Stimulated activated CD8-positive, alpha-beta memory T cell treated with anti-CD3 and anti-CD28 coated beads, Interleukin-7, amount 100 ng/mL, for 48 hours (primary cell): ENCODE measurements at regions not wholly inside any gene's neighbourhood (a gene's known extent, or its start where the extent isn't known, plus 50 kb on each side); places are given as distances from the start of the nearest gene placed in this dataset.
"Not testable (repeated sequence)": the region's sequence is repeated elsewhere in the genome, so short reads cannot be mapped to it uniquely, and the experiment has no call there.

Experiments used
- DNase-seq, 2 donors: peaks; one replicate each; pipeline ENCODE4 v3.0.0-alpha.2; 2020; ENCODE audit warnings: low read depth in 1 of 2; ENCODE audit errors: extremely low read depth in 1 of 2

DNA sequence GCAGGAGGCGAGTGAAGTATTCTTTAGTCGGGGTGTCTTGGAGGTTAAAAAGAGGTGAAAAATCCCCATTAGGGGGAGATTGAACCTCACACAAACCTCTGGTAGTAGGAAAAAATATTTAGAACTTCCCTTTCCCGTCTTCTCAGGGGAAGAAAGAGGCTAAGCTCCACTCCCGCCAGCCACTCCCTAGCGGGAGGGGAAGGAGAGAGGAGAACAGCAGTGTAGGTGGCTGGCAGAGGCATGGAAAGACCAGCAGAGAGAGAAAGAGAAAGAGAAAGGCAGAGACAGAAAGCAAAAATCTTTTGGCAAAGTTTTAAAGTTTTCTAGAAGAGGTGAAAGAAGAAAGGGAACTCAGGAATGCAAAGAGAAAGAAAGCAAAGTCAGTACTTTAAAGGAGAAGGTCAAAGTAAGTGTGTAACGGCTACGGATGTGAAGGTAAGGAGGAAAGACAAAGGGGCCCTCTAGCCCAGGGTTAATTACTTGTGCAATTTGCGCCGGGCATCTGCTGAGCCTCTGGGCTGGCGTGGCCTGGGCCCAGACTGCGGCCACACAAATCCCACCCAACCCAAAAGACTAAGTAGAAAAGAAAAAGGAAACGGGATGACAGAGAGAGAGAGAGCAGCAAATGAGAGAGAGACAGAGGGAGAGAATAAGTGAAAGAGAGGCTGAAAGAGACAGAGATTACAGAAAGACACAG lies 72.3 kb upstream of the ZNF746 start:
- DNase-seq: no peak

DNA sequence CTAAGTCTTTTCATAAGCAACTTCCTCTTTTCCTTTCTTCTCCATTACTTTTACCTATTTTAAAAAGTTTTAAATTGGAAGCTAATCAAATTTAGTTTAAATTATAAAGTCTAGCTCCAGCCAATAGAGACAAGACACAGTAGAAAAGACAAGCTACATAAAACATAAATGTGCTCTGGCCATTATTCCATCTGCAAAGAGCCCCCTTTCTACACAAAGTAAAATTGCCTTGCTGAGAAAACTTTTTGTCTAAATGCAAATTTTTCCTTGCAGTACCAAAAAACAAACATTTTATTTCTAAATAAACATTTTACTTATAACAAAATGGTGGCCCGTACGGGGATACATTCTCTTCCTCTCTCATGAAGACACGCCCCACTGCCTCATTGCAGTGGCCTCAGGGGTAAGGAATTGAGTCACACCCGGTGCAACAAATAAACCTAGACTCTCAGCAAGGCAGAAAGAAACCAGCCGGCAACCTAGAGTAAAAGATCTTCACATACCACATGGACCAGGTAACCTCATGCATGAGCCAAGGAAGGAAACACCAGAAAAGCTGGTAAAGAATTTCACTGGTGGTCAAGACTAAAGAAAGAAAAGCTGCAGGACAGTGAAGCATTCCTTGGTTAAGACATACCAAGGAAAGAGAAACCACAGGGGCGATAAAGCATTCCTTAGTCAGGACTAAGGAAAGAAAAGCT lies 71.6 kb upstream of the ZNF746 start:
- DNase-seq: no peak

DNA sequence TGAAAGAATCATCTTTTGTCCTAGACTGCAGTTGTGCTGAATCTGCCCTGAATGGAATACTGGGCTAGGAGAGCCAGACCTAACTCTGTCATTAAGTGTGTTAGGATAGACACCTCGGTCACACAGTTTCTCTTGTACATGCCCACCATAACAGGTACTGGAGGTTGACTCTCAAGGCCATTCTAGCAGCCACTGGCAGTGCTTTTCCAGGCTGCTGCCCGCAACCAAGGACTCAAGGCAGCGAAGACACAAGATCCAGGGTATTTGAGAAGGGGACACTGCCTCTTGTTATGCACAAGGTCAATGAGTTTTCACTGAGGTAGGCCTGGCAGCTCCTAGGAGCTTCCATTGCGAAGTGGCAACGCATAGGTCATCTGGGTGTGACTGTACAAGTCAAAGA lies 70.6 kb upstream of the ZNF746 start:
- no peak for DNase-seq

DNA sequence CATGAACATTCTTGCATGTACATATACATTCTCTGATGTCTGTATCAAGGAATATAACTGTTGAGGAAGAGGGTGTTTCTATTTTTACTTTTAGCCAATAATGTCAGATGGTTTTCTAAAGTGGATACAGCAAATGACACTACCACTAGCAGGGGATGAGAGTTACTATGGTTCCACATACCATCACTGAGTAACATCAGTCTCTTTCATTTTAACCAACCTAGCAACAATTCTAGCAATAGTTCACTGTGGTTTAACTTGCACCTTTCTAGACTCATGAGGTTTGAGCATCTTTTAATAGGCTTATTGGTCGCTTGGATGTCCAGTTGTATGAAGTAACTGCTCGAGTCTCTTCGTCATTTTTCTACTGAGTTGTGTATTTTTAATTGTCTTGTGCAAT lies 68.5 kb upstream of the ZNF746 start:
- DNase-seq: no peak

DNA sequence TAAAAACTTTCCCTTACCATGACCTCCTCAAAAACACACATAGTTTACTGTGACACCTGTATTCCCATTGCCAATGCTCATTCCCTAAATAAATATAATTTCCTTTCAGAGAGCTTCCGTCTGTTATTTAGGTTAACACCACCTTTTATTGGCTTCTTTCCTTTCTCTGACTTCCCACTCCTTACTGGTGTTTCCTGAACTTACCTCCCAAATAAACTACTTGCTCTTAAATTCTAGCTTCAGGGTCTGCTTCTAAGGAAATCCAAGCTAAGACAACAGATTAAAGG lies 67.4 kb upstream of the ZNF746 start:
- no peak for DNase-seq

DNA sequence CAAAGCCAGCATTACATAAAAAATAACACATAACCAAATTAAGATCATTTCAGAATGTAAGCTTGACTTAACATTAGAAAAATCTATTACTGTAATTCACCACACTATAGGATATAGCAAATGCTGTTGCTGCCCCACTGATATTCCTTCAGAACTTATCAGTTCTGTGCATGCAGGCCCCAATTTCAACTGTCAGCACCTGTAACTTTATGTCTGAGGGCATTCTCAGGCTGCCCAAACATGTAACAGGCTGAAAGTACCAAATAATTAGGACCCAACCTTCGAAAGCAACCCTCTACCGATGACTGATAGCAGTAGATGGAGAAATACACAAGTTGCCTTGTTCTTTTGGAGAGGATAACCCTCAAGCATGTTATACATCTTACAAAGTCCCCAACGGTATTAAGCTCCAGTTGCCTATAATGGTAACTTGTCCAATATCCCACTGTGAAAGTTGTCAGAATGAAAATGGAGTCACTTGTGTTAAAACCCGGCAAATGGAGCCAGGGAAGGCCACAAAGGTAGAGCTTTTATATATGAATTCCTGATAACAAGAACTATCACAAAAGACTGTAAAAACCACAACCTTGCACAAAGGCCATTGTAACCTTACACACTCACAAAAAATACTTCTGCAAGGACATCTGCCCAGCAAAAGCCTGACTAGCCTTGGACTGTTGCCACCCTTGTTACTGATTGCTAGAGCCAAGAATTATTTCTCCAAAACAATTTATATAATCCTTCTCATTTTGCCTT lies 66.9 kb upstream of the ZNF746 start:
- no peak for DNase-seq

DNA sequence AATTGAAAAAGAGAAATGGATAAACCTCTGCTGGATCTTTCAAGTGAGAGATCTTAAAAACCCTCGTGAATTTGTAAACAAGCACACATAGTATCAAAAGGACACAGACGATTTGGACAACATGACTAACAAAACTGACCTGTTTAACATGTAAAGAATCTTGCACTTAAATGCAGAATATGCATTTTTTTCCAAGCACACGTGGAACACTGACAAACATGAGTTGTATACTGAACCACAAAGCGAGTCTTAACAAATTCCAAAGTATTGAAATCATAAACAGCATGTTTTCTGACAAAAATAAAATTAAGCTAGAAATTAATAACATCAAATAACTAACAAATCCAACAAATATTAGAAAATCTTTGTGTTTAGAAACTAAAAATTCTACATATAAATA lies 65.0 kb upstream of the ZNF746 start:
- DNase-seq: no peak

DNA sequence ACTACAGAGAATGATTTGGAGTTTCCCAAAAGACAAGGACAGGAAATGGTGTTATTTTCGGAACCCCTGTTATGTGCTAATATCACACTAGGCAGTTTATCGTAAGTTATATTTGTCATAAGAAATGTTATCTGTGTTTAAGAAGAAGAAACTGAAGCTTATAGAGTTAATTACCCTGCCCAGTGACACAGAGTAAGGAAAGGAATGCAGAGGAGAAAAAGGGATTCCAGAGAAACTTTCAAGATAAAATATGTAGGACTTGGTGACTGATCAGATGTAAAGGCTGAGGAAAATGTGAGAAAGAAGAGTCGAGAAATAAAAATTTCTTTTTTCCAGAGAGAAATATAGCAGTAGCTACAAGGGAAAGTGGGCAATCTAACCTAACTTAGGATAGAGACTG lies 63.5 kb upstream of the ZNF746 start:
- DNase-seq: no peak

DNA sequence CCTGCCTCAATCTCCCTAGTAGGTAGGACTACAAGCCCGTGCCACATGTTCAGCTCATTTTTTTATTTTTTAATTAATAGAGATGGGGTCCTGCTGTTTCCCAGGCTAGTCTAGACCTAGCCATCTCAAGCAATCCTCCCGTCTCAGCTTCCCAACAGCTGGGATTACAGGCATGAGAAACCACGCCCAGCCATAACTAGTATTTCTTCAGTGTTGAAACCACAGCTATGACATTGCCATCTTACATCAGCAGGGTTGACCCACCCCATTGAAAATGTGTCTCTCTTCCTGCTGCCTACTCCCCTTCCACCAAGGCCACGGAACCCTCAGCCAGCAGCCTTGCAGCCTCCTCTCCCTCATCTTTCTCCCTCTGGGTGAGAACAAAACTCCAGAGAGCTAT lies 62.1 kb upstream of the ZNF746 start:
- no peak for DNase-seq

DNA sequence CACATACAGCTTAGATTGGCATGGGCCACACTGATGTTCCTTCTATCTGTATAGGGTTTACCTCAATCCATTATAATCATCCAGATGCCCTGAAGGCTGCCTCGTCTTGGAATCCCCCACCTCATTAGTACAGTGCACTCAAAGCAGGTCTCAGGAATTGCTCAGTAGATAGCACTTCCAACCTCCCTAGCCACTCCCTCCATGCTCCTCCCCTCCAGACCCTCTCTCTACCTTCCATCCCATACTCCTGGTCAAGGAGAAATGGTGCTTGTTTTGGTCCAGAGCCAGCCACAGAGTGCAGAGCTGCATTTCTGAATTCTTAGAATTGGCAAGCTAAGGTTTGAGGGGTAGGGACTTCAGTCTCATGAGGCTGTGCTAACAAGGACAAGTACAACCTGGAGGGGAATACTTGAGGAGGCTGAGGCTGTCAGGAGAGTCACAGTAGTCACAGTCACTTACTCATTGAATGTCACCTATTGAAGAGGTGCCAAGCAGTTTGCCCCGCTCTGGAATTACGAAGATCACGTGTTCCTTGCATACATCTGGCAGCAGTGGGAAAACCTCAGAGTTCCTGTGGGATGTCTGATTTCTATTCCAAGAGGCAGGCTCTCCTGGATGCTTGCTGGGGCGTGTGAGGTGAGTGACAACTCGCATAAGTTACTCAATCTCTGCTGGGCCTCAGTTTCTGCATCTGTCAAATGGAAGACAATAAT lies 60.7 kb upstream of the ZNF746 start:
- no peak for DNase-seq

DNA sequence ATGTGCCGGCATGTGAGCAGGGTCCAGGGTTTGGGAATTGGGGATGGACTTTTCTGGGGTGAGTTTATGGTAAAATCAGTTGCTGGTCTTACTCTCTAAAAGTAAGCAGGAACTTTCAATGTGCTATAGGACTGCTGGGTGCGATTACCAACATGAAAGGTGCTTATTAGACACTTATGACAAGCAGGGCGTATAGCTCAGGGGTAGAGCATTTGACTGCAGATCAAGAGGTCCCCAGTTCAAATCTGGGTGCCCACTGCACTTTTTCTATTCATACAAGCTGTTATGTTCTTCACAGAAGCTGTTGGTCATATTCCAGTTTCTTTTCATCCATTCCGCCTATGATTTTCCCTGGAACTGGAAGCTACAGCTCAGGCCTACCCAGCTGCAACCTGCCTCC lies 58.9 kb upstream of the ZNF746 start:
- DNase-seq: not testable (repeated sequence)

DNA sequence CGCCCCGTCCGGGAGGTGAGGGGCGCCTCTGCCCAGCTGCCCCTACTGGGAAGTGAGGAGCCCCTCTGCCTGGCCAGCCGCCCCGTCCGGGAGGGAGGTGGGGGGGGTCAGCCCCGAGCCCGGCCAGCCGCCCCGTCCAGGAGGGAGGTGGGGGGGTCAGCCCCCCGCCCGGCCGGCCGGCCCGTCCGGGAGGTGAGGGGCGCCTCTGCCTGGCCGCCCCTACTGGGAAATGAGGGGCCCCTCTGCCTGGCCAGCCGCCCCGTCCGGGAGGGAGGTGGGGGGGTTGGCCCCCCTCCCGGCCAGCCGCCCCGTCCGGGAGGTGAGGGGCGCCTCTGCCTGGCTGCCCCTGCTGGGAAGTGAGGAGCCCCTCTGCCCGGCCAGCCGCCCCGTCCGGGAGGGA lies 57.2 kb upstream of the ZNF746 start:
- DNase-seq: not testable (repeated sequence)

DNA sequence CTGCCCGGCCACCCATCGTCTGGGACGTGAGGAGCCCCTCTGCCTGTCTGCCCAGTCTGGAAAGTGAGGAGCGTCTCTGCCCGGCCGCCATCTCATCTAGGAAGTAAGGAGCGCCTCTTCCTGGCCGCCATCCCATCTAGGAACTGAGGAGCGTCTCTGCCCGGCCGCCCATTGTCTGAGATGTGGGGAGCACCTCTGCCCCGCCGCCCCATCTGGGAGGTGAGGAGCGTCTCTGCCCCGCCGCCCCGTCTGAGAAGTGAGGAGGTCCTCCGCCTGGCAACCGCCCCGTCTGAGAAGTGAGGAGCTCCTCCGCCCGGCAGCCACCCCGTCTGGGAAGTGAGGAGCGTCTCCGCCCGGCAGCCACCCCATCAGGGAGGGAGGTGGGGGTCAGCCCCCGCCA lies 56.4 kb upstream of the ZNF746 start:
- DNase-seq: not testable (repeated sequence)

DNA sequence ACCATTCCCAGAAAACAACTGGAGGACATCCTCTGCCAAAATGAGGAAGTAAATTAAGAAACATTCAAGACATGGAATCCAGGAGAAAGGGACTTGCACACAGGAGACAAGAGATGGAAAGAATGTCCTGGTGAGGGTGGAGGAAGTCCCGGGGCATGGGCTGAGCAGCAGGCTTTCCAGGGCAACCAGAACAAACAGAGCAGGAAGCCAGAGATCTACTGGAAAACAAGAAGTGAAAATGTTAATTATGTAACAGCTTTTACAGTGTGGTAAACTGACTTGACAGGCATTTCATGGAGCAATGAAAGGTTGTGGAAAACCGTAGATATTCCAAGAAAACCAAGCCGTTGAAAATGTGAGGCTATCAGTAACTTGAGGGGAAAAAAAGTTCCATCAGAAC lies 55.2 kb upstream of the ZNF746 start:
- DNase-seq: no peak
